PC-9 (cell line): ENCODE measurements at regions not wholly inside any gene's neighbourhood (a gene's known extent, or its start where the extent isn't known, plus 50 kb on each side); places are given as distances from the start of the nearest gene placed in this dataset.
"Not testable (repeated sequence)": the region's sequence is repeated elsewhere in the genome, so short reads cannot be mapped to it uniquely, and the experiment has no call there.

Source experiments
- BruUV-seq: library from RNA; stranded (reverse); fragments of 400-500 nt; replicated peaks from 2 replicates; lab custom pipeline; 2021; lab: Mats Ljungman, UMichigan
- CTCF ChIA-PET: fragments of 300-600 bp; sonication (Branson Sonifier 250); formaldehyde crosslinking; loops from one replicate; lab custom pipeline; 2022; ENCODE audit warnings: antibody characterized with exemption; lab: Charles Lee
- POLR2A ChIA-PET: fragments of 300-600 bp; sonication (Branson Sonifier 250); formaldehyde crosslinking; loops from one replicate; lab custom pipeline; 2022; ENCODE audit warnings: antibody characterized with exemption; ENCODE audit not compliant: unreplicated experiment; lab: Charles Lee
- DNase-seq, 2 experiments: peaks; one replicate each; pipeline versions ENCODE4 v3.0.0 to v3.0.0-alpha.2; 2015 to 2022; ENCODE audit warnings: mixed read lengths in 1 of 2
- H2AFZ ChIP-seq: fragments of 200-600 bp; sonication (generic); 2 replicates; pipeline ENCODE4 v1.8.1; 2017; ENCODE audit warnings: antibody characterized with exemption
- H3F3A ChIP-seq: fragments of 200-600 bp; sonication (generic); 2 replicates; pipeline ENCODE4 v1.8.1; 2017; ENCODE audit warnings: antibody characterized with exemption, mild to moderate bottlenecking, low read depth; ENCODE audit not compliant: insufficient read depth
- H3K27ac ChIP-seq: fragments of 200-600 bp; sonication (generic); 2 replicates; pipeline ENCODE4 v1.6.1; 2016; ENCODE audit warnings: mixed run types
- H3K27me3 ChIP-seq: fragments of 200-600 bp; sonication (generic); 2 replicates; pipeline ENCODE4 v1.6.1; 2016; ENCODE audit warnings: low read depth, mixed run types; ENCODE audit not compliant: insufficient read depth
- H3K36me3 ChIP-seq: fragments of 200-600 bp; sonication (generic); 2 replicates; pipeline ENCODE4 v1.6.1; 2016; ENCODE audit warnings: low read depth, mixed run types
- H3K4me1 ChIP-seq: fragments of 200-600 bp; sonication (generic); replicated peaks from 2 replicates; pipeline ENCODE4 v1.6.1; 2016; ENCODE audit warnings: mixed run types; ENCODE audit not compliant: insufficient read depth
- H3K4me2 ChIP-seq: fragments of 200-600 bp; sonication (generic); 2 replicates; pipeline ENCODE4 v1.6.1; 2017; ENCODE audit warnings: mixed run types
- H3K4me3 ChIP-seq: fragments of 200-600 bp; sonication (generic); 2 replicates; pipeline ENCODE4 v1.6.1; 2016; ENCODE audit warnings: mixed run types
- H3K79me2 ChIP-seq: fragments of 200-600 bp; sonication (generic); 2 replicates; pipeline ENCODE4 v1.6.1; 2017; ENCODE audit warnings: low read depth, mixed run types
- H3K9me2 ChIP-seq: fragments of 200-600 bp; sonication (generic); 2 replicates; pipeline ENCODE4 v1.8.1; 2017; ENCODE audit warnings: mild to moderate bottlenecking; ENCODE audit not compliant: insufficient read depth
- H3K9me3 ChIP-seq: fragments of 200-600 bp; sonication (generic); 2 replicates; pipeline ENCODE4 v1.8.1; 2016; ENCODE audit warnings: low read depth; ENCODE audit not compliant: insufficient read depth
- H4K20me1 ChIP-seq: fragments of 200-600 bp; sonication (generic); 2 replicates; pipeline ENCODE4 v1.8.1; 2017; ENCODE audit not compliant: insufficient read depth
- CTCF ChIP-seq: fragments of 200-600 bp; sonication (generic); conservative IDR thresholded peaks from 2 replicates; pipeline ENCODE4 v1.6.1; 2017; ENCODE audit warnings: mixed run types, antibody characterized with exemption, mild to moderate bottlenecking, moderate library complexity
- EZH2 ChIP-seq: fragments of 200-600 bp; sonication (generic); IDR thresholded peaks from 2 replicates; pipeline ENCODE4 v1.8.0; 2017; ENCODE audit warnings: antibody characterized with exemption, low read depth
- intact Hi-C: fragments of 100-400 bp; cut with micrococcal nuclease; formaldehyde crosslinking; loops from one replicate; pipeline ENCODE4 v1.10.0; 2022; ENCODE audit not compliant: unreplicated experiment

GRCh38 chr3:80914854-80915253 lies 846.6 kb downstream of the GBE1 start:
- no peak overlapping the region for H3K27ac ChIP-seq
- POLR2A ChIA-PET: no interaction called here
- no peak for DNase-seq
- intact Hi-C loops: no loop called here
- no peak overlapping the region for H3K4me3 ChIP-seq
- H3F3A ChIP-seq: no peaks in the 10 kb centered on the region
- H4K20me1 ChIP-seq: no peaks in the 10 kb centered on the region
- no peaks in the 10 kb centered on the region for H3K4me1 ChIP-seq
- H3K9me2 ChIP-seq: no peaks in the 10 kb centered on the region
- no peaks in the 10 kb centered on the region for H3K36me3 ChIP-seq
- CTCF ChIA-PET: no interaction called here
- no peaks in the 10 kb centered on the region for H3K79me2 ChIP-seq
- TF ChIP-seq EZH2 (no peak), CTCF (no peak)
- H3K9me3 ChIP-seq: no peaks in the 10 kb centered on the region
- no peak overlapping the region for H3K4me2 ChIP-seq
- BruUV-seq: no TSS peak
- no peaks in the 10 kb centered on the region for H3K27me3 ChIP-seq
- no peak overlapping the region for H2AFZ ChIP-seq

- Histone ChIP-seq H3K4me1 (no peaks in the 10 kb centered on the region), H3K36me3 (no peaks in the 10 kb centered on the region), H3K4me2 (no peak overlapping the region), H3K27me3 (no peaks in the 10 kb centered on the region), H3K4me3 (no peak overlapping the region), H3F3A (no peaks in the 10 kb centered on the region), H4K20me1 (no peaks in the 10 kb centered on the region), H3K27ac (no peak overlapping the region), H3K79me2 (no peaks in the 10 kb centered on the region), H2AFZ (no peak overlapping the region), H3K9me2 (no peaks in the 10 kb centered on the region), H3K9me3 (no peaks in the 10 kb centered on the region)
- BruUV-seq: no TSS peak
- DNase-seq: no peak
- ChIA-PET POLR2A (no interaction called here), CTCF (no interaction called here)
- TF ChIP-seq CTCF (no peak), EZH2 (no peak)
- intact Hi-C loops: no loop called here
These were observed 863.2 kb downstream of the GBE1 start for GRCh38 chr3:80898211-80898610.

- peak in 1 of 2 experiments; percentile 12 for DNase-seq
- Histone ChIP-seq H3K4me2 (peak overlapping the region; percentile 51), H2AFZ (peak overlapping the region; percentile 74), H3K4me3 (peak overlapping the region; percentile 43; the same call in 1 of the 2 replicates)
- intact Hi-C loops, H3K9me3 ChIP-seq, CTCF ChIA-PET, H3K27ac ChIP-seq, H3K27me3 ChIP-seq, POLR2A ChIA-PET, H4K20me1 ChIP-seq, BruUV-seq, H3K4me1 ChIP-seq, H3K36me3 ChIP-seq, H3K9me2 ChIP-seq, H3K79me2 ChIP-seq, H3F3A ChIP-seq: not testable (repeated sequence)
These were observed 864.4 kb downstream of the GBE1 start for GRCh38 chr3:80897005-80897404.

GRCh38 chr3:80890571-80890970 lies 870.9 kb downstream of the GBE1 start:
- H2AFZ ChIP-seq: no peak overlapping the region
- BruUV-seq: no TSS peak
- H3K79me2 ChIP-seq: no peaks in the 10 kb centered on the region
- no peak for DNase-seq
- no peaks in the 10 kb centered on the region; the same call in 1 of the 2 replicates for H3K9me3 ChIP-seq
- no peak overlapping the region for H3K27ac ChIP-seq
- no peak overlapping the region for H3K4me3 ChIP-seq
- TF ChIP-seq CTCF: no peak
- TF ChIP-seq EZH2: no peak
- H3K27me3 ChIP-seq: no peaks in the 10 kb centered on the region
- ChIA-PET CTCF (no interaction called here), POLR2A (no interaction called here)
- no peak overlapping the region for H3K4me2 ChIP-seq
- no peaks in the 10 kb centered on the region for H3F3A ChIP-seq
- no peaks in the 10 kb centered on the region for H3K36me3 ChIP-seq
- no peaks in the 10 kb centered on the region for H3K9me2 ChIP-seq
- H3K4me1 ChIP-seq: no peaks in the 10 kb centered on the region
- intact Hi-C loops: no loop called here
- H4K20me1 ChIP-seq: no peaks in the 10 kb centered on the region
